Ishikawa (cell line): ENCODE measurements at regions not wholly inside any gene's neighbourhood (a gene's known extent, or its start where the extent isn't known, plus 50 kb on each side); places are given as distances from the start of the nearest gene placed in this dataset.

ENCODE experiments used
- CEBPB ChIP-seq: IDR thresholded peaks from 2 replicates; pipeline ENCODE4 v1.6.1; 2012
- EGR1 ChIP-seq: IDR thresholded peaks from 2 replicates; pipeline ENCODE4 v1.6.1; 2012
- EP300 ChIP-seq: IDR thresholded peaks from 2 replicates; pipeline ENCODE4 v1.6.1; 2012; ENCODE audit warnings: borderline replicate concordance
- FOXM1 ChIP-seq: IDR thresholded peaks from 2 replicates; pipeline ENCODE4 v1.6.1; 2012; ENCODE audit warnings: low read depth, borderline replicate concordance
- NFIC ChIP-seq: IDR thresholded peaks from 2 replicates; pipeline ENCODE4 v1.6.1; 2012
- RAD21 ChIP-seq: IDR thresholded peaks from 2 replicates; pipeline ENCODE4 v1.6.1; 2012; ENCODE audit warnings: low read depth
- REST ChIP-seq: IDR thresholded peaks from 2 replicates; pipeline ENCODE4 v1.6.1; 2012; ENCODE audit warnings: low read depth, mild to moderate bottlenecking
- TAF1 ChIP-seq: IDR thresholded peaks from 2 replicates; pipeline ENCODE4 v1.6.1; 2012; ENCODE audit warnings: low read depth, mild to moderate bottlenecking
- TEAD4 ChIP-seq: IDR thresholded peaks from 2 replicates; pipeline ENCODE4 v1.6.1; 2012
- USF1 ChIP-seq: IDR thresholded peaks from 2 replicates; pipeline ENCODE4 v1.6.1; 2012
- YY1 ChIP-seq: IDR thresholded peaks from 2 replicates; pipeline ENCODE4 v1.6.1; 2012; ENCODE audit warnings: low read depth
- ZBTB7A ChIP-seq: IDR thresholded peaks from 2 replicates; pipeline ENCODE4 v1.6.1; 2012; ENCODE audit warnings: low read depth
- TF ChIP-seq, protein P1 (sequence below): IDR thresholded peaks from 2 replicates; pipeline ENCODE4 v1.6.1; 2012

- TF ChIP-seq, protein P1, sequence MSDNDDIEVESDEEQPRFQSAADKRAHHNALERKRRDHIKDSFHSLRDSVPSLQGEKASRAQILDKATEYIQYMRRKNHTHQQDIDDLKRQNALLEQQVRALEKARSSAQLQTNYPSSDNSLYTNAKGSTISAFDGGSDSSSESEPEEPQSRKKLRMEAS, result no peak
- no peak for TF ChIP-seq REST
- no peak for TF ChIP-seq TAF1
- no peak for TF ChIP-seq USF1
- TF ChIP-seq EP300, result no peak
- no peak for TF ChIP-seq YY1
- no peak for TF ChIP-seq TEAD4
- TF ChIP-seq NFIC, result no peak
- TF ChIP-seq EGR1, result no peak
- TF ChIP-seq RAD21, result no peak
- TF ChIP-seq FOXM1, result no peak
- no peak for TF ChIP-seq CEBPB
- no peak for TF ChIP-seq ZBTB7A
Measured at GRCh38 chr7:46970476-46970875, 611.4 kb downstream of the TNS3 start.
